A549 (cell line): ENCODE measurements at regions not wholly inside any gene's neighbourhood (a gene's known extent, or its start where the extent isn't known, plus 50 kb on each side); places are given as distances from the start of the nearest gene placed in this dataset.

ENCODE experiments used
- CEBPB ChIP-seq, 2 experiments: fragments of >200 bp in 1 of 2; sonication (Bioruptor Twin) in 1 of 2; formaldehyde crosslinking in 1 of 2; IDR thresholded peaks; 2 replicates each; pipeline ENCODE4 v1.6.1; 2012 to 2016
- CHD2 ChIP-seq: fragments of 150-350 bp; IDR thresholded peaks from 2 replicates; pipeline ENCODE4 v1.6.1; 2014; ENCODE audit warnings: low read length; ENCODE audit not compliant: partially characterized antibody
- FOSL2 ChIP-seq, 2 experiments: fragments of 450-650 bp in 1 of 2; fragments of >200 bp in 1 of 2; sonication (Bioruptor Twin) in 1 of 2; formaldehyde crosslinking; IDR thresholded peaks; 2 replicates each; pipeline versions ENCODE4 v1.5.0 to v1.6.1; 2016 to 2020; ENCODE audit warnings: mild to moderate bottlenecking in 1 of 2, moderate library complexity in 1 of 2
- JUN ChIP-seq, 2 experiments: fragments of >200 bp; sonication (Bioruptor Twin); formaldehyde crosslinking; IDR thresholded peaks; 2 replicates in 1 of 2; 3 replicates in 1 of 2; pipeline ENCODE4 v1.6.1; 2016 to 2017
- KDM5A ChIP-seq: fragments of 200-600 bp; sonication (generic); IDR thresholded peaks from 2 replicates; pipeline ENCODE4 v1.6.1; 2016; ENCODE audit warnings: antibody characterized with exemption, mild to moderate bottlenecking
- NPAS2 ChIP-seq: fragments of 250-450 bp; sonication (Bioruptor Pico); IDR thresholded peaks from 2 replicates; pipeline ENCODE4 v1.8.0; 2022; ENCODE audit warnings: mild to moderate bottlenecking, moderate library complexity, borderline replicate concordance
- POLR2A ChIP-seq: IDR thresholded peaks from 2 replicates; pipeline ENCODE4 v1.6.1; 2012; ENCODE audit warnings: mild to moderate bottlenecking, low read length
- SREBF2 ChIP-seq: fragments of 450-650 bp; IDR thresholded peaks from 2 replicates; pipeline ENCODE4 v1.6.1; 2014; ENCODE audit warnings: mild to moderate bottlenecking, moderate library complexity
- TF ChIP-seq, protein P1 (sequence below): fragments of >200 bp; sonication (Bioruptor Twin); formaldehyde crosslinking; IDR thresholded peaks from 3 replicates; pipeline ENCODE4 v1.5.1; 2016

DNA sequence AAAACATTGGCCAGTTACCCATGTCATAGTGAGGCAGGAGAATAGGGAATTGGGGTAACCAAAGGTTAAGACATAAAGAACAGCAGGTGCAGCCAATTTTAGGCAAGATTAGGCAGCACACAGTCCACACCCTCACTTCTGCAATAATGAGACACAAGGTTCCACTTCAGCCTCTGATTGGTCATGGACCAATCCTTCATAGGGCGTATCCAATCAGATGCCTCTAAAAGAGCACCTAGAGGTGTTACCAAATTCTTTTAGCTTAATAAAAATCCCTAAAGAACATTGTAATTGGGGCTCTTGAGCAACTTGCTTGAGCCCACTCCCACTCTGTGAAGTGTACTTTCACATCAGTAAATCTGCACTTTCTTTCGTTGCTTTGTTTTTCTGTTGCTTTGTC lies 302.4 kb downstream of the PREX1 start:
- TF ChIP-seq, protein P1, sequence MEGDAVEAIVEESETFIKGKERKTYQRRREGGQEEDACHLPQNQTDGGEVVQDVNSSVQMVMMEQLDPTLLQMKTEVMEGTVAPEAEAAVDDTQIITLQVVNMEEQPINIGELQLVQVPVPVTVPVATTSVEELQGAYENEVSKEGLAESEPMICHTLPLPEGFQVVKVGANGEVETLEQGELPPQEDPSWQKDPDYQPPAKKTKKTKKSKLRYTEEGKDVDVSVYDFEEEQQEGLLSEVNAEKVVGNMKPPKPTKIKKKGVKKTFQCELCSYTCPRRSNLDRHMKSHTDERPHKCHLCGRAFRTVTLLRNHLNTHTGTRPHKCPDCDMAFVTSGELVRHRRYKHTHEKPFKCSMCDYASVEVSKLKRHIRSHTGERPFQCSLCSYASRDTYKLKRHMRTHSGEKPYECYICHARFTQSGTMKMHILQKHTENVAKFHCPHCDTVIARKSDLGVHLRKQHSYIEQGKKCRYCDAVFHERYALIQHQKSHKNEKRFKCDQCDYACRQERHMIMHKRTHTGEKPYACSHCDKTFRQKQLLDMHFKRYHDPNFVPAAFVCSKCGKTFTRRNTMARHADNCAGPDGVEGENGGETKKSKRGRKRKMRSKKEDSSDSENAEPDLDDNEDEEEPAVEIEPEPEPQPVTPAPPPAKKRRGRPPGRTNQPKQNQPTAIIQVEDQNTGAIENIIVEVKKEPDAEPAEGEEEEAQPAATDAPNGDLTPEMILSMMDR = no peak
- TF ChIP-seq POLR2A (no peak), CEBPB (IDR thresholded peaks at IDR 0.05) (no peak), KDM5A (no peak), FOSL2 (IDR thresholded peaks at IDR 0.05) (no peak), FOSL2 (CRISPR knock-in tag; IDR thresholded peaks at IDR 0.05) (no peak), NPAS2 (CRISPR knock-in tag) (no peak), SREBF2 (no peak), CHD2 (no peak), JUN (IDR thresholded peaks at IDR 0.05) (no peak)
